GDM1 (cell line): ENCODE measurements at regions not wholly inside any gene's neighbourhood (a gene's known extent, or its start where the extent isn't known, plus 50 kb on each side); places are given as distances from the start of the nearest gene placed in this dataset.
"Not testable (repeated sequence)": the region's sequence is repeated elsewhere in the genome, so short reads cannot be mapped to it uniquely, and the experiment has no call there.

ENCODE experiments used
- DNase-seq: peaks from one replicate; lab custom pipeline; 2025; lab: John Stamatoyannopoulos, UW

- not testable (repeated sequence) for DNase-seq
These were observed 133.2 kb downstream of the ATXN3L start for GRCh38 chrX:13186643-13187042.

GRCh38 chrX:13180807-13181206 lies 136.4 kb upstream of the FAM9C start:
- no peak for DNase-seq

- no peak for DNase-seq
These were observed 135.2 kb upstream of the FAM9C start for GRCh38 chrX:13179586-13179985.

GRCh38 chrX:13179100-13179499 lies 134.7 kb upstream of the FAM9C start:
- no peak for DNase-seq

- DNase-seq, result no peak
These were observed 133.6 kb upstream of the FAM9C start for GRCh38 chrX:13177921-13178566.

- DNase-seq, result no peak
These were observed 130.6 kb upstream of the FAM9C start for GRCh38 chrX:13175056-13175455.

- no peak for DNase-seq
These were observed 126.6 kb upstream of the FAM9C start for GRCh38 chrX:13170966-13171558.

GRCh38 chrX:13169684-13170083 lies 125.3 kb upstream of the FAM9C start:
- no peak for DNase-seq

- no peak for DNase-seq
These were observed 123.8 kb upstream of the FAM9C start for GRCh38 chrX:13168269-13168668.

GRCh38 chrX:13167481-13168231 lies 123.2 kb upstream of the FAM9C start:
- no peak for DNase-seq

GRCh38 chrX:13165266-13166189 lies 121.1 kb upstream of the FAM9C start:
- DNase-seq, result no peak

GRCh38 chrX:13164611-13165010 lies 120.2 kb upstream of the FAM9C start:
- DNase-seq, result no peak

- no peak for DNase-seq
These were observed 118.5 kb upstream of the FAM9C start for GRCh38 chrX:13162772-13163410.

- no peak for DNase-seq
These were observed 115.5 kb upstream of the FAM9C start for GRCh38 chrX:13159886-13160285.

GRCh38 chrX:13158911-13159310 lies 114.5 kb upstream of the FAM9C start:
- no peak for DNase-seq

GRCh38 chrX:13155550-13155949 lies 111.1 kb upstream of the FAM9C start:
- DNase-seq, result not testable (repeated sequence)

GRCh38 chrX:13153796-13154195 lies 109.4 kb upstream of the FAM9C start:
- no peak for DNase-seq

- DNase-seq, result no peak
These were observed 108.2 kb upstream of the FAM9C start for GRCh38 chrX:13152518-13153185.

- DNase-seq, result no peak
These were observed 107.6 kb upstream of the FAM9C start for GRCh38 chrX:13151828-13152517.

GRCh38 chrX:13149702-13150350 lies 105.4 kb upstream of the FAM9C start:
- DNase-seq, result no peak
